H1 (cell line): ENCODE measurements at regions not wholly inside any gene's neighbourhood (a gene's known extent, or its start where the extent isn't known, plus 50 kb on each side); places are given as distances from the start of the nearest gene placed in this dataset.

Source experiments
- CHD7 ChIP-seq: fragments of 300-600 bp; sonication (generic); IDR thresholded peaks from 2 replicates; pipeline ENCODE4 v1.7.1; 2012; ENCODE audit warnings: low read length, moderate library complexity, mild to moderate bottlenecking, inconsistent platforms; ENCODE audit not compliant: insufficient replicate concordance
- TBP ChIP-seq: IDR thresholded peaks from 2 replicates; pipeline ENCODE4 v1.6.1; 2011; ENCODE audit warnings: low read depth, low read length, improper control_type of control experiment

- TF ChIP-seq CHD7: no peak
- no peak for TF ChIP-seq TBP
Measured at GRCh38 chr13:73833325-73834070, 300.7 kb downstream of the KLF12 start (continued).
